Osteocyte (in vitro differentiated cells): ENCODE measurements at regions not wholly inside any gene's neighbourhood (a gene's known extent, or its start where the extent isn't known, plus 50 kb on each side); places are given as distances from the start of the nearest gene placed in this dataset.
"Not testable (repeated sequence)": the region's sequence is repeated elsewhere in the genome, so short reads cannot be mapped to it uniquely, and the experiment has no call there.

Experiments used
- DNase-seq: peaks from one replicate; pipeline ENCODE4 v3.0.0; 2021; ENCODE audit warnings: mixed read lengths; ENCODE audit not compliant: unreplicated experiment; ENCODE audit errors: extremely low spot score
- H3K27ac Mint-ChIP-seq: one replicate; pipeline ENCODE4 v1.8.0; 2021; ENCODE audit warnings: mild to moderate bottlenecking, mixed read lengths; ENCODE audit not compliant: unreplicated experiment
- H3K27me3 Mint-ChIP-seq: one replicate; pipeline ENCODE4 v1.8.0; 2021; ENCODE audit warnings: mixed read lengths; ENCODE audit not compliant: unreplicated experiment
- H3K36me3 Mint-ChIP-seq: one replicate; pipeline ENCODE4 v1.8.0; 2021; ENCODE audit warnings: mixed read lengths; ENCODE audit not compliant: unreplicated experiment
- H3K4me1 Mint-ChIP-seq: one replicate; pipeline ENCODE4 v1.8.0; 2021; ENCODE audit warnings: mixed read lengths; ENCODE audit not compliant: unreplicated experiment
- H3K4me3 Mint-ChIP-seq: one replicate; pipeline ENCODE4 v1.8.0; 2021; ENCODE audit warnings: mild to moderate bottlenecking, moderate library complexity, mixed read lengths; ENCODE audit not compliant: unreplicated experiment
- H3K9me3 Mint-ChIP-seq: one replicate; pipeline ENCODE4 v1.8.0; 2021; ENCODE audit warnings: mixed read lengths; ENCODE audit not compliant: unreplicated experiment
- TF ChIP-seq, protein P1 (sequence below): fragments of 200-600 bp; sonication (generic); IDR thresholded peaks from 2 replicates; pipeline ENCODE4 v1.5.0; 2021; ENCODE audit warnings: antibody characterized with exemption, mild to moderate bottlenecking, moderate library complexity

GRCh38 chr4:81678801-81679200 lies 207.1 kb upstream of the RASGEF1B start:
- Mint-ChIP-seq H3K4me3 (no peak overlapping the region), H3K36me3 (no peaks in the 10 kb centered on the region), H3K9me3 (no peaks in the 10 kb centered on the region), H3K4me1 (no peaks in the 10 kb centered on the region), H3K27ac (no peak overlapping the region), H3K27me3 (no peaks in the 10 kb centered on the region)
- TF ChIP-seq, protein P1, sequence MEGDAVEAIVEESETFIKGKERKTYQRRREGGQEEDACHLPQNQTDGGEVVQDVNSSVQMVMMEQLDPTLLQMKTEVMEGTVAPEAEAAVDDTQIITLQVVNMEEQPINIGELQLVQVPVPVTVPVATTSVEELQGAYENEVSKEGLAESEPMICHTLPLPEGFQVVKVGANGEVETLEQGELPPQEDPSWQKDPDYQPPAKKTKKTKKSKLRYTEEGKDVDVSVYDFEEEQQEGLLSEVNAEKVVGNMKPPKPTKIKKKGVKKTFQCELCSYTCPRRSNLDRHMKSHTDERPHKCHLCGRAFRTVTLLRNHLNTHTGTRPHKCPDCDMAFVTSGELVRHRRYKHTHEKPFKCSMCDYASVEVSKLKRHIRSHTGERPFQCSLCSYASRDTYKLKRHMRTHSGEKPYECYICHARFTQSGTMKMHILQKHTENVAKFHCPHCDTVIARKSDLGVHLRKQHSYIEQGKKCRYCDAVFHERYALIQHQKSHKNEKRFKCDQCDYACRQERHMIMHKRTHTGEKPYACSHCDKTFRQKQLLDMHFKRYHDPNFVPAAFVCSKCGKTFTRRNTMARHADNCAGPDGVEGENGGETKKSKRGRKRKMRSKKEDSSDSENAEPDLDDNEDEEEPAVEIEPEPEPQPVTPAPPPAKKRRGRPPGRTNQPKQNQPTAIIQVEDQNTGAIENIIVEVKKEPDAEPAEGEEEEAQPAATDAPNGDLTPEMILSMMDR: no peak
- DNase-seq: no peak

GRCh38 chr4:81676537-81676936 lies 204.8 kb upstream of the RASGEF1B start:
- DNase-seq: no peak
- no peaks in the 10 kb centered on the region for H3K4me1 Mint-ChIP-seq
- H3K9me3 Mint-ChIP-seq: no peaks in the 10 kb centered on the region
- no peak overlapping the region for H3K27ac Mint-ChIP-seq
- H3K4me3 Mint-ChIP-seq: no peak overlapping the region
- H3K27me3 Mint-ChIP-seq: no peaks in the 10 kb centered on the region
- TF ChIP-seq, protein P1: no peak
- H3K36me3 Mint-ChIP-seq: no peaks in the 10 kb centered on the region

- TF ChIP-seq, protein P1: no peak
- H3K4me1 Mint-ChIP-seq: no peaks in the 10 kb centered on the region
- no peak for DNase-seq
- no peaks in the 10 kb centered on the region for H3K36me3 Mint-ChIP-seq
- no peak overlapping the region for H3K4me3 Mint-ChIP-seq
- no peaks in the 10 kb centered on the region for H3K9me3 Mint-ChIP-seq
- H3K27ac Mint-ChIP-seq: no peak overlapping the region
- no peaks in the 10 kb centered on the region for H3K27me3 Mint-ChIP-seq
These were observed 204.2 kb upstream of the RASGEF1B start for GRCh38 chr4:81675791-81676393.

DNA sequence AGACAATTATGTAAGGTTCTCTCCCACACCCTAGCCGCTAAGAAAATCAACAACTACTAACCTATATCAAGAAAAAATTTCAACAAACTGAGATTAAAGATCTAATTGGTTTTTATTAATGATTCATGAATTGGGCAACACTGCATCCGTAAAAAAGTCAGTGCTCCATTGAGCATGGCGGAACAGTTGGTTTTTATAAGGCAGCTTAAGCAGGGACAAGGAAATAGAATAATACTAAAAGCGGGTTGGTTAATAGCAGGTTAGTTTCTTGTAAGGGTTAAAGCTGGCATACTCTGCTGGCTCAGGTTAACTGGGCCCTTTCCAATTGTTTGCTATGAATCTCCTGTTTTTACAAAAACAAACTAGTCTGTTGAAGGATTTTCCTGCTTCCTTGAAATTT lies 202.3 kb upstream of the RASGEF1B start:
- no peak for DNase-seq
- Mint-ChIP-seq H3K36me3 (no peaks in the 10 kb centered on the region), H3K4me1 (no peaks in the 10 kb centered on the region), H3K4me3 (no peak overlapping the region), H3K27ac (no peak overlapping the region), H3K9me3 (no peaks in the 10 kb centered on the region), H3K27me3 (no peaks in the 10 kb centered on the region)
- TF ChIP-seq, protein P1: no peak

GRCh38 chr4:81668328-81668727 lies 196.6 kb upstream of the RASGEF1B start:
- H3K9me3 Mint-ChIP-seq, H3K4me1 Mint-ChIP-seq, H3K4me3 Mint-ChIP-seq, DNase-seq, H3K27ac Mint-ChIP-seq, H3K27me3 Mint-ChIP-seq, H3K36me3 Mint-ChIP-seq: not testable (repeated sequence)

GRCh38 chr4:81667539-81667938 lies 195.8 kb upstream of the RASGEF1B start:
- H3K36me3 Mint-ChIP-seq: no peaks in the 10 kb centered on the region
- H3K4me1 Mint-ChIP-seq: no peaks in the 10 kb centered on the region
- DNase-seq: no peak
- no peak overlapping the region for H3K4me3 Mint-ChIP-seq
- no peak overlapping the region for H3K27ac Mint-ChIP-seq
- H3K9me3 Mint-ChIP-seq: no peaks in the 10 kb centered on the region
- no peaks in the 10 kb centered on the region for H3K27me3 Mint-ChIP-seq
- TF ChIP-seq, protein P1: no peak
